GM06990 (cell line): ENCODE measurements at regions not wholly inside any gene's neighbourhood (a gene's known extent, or its start where the extent isn't known, plus 50 kb on each side); places are given as distances from the start of the nearest gene placed in this dataset.

Experiments used
- DNase-seq: peaks from one replicate; pipeline ENCODE4 v3.0.0-alpha.2; 2011; ENCODE audit not compliant: insufficient read length; ENCODE audit errors: extremely low read depth
- H3K27me3 ChIP-seq: replicated peaks from 2 replicates; pipeline ENCODE4 v1.6.0; 2011; ENCODE audit warnings: low read length; ENCODE audit not compliant: control insufficient read depth, insufficient read depth
- H3K36me3 ChIP-seq: 2 replicates; pipeline ENCODE4 v1.5.1; 2011; ENCODE audit warnings: low read length; ENCODE audit not compliant: control insufficient read depth, insufficient read depth
- H3K4me3 ChIP-seq: replicated peaks from 2 replicates; pipeline ENCODE4 v1.5.1; 2011; ENCODE audit warnings: low read depth, mild to moderate bottlenecking, control low read depth, low read length
- CTCF ChIP-seq: IDR thresholded peaks from 2 replicates; pipeline ENCODE4 v1.5.1; 2011; ENCODE audit warnings: low read length, control low read depth, mild to moderate bottlenecking, inconsistent platforms; ENCODE audit not compliant: insufficient read depth, poor library complexity, severe bottlenecking

- Histone ChIP-seq H3K36me3 (no peaks in the 10 kb centered on the region), H3K4me3 (no peak overlapping the region), H3K27me3 (peaks cover 1% of the 10 kb centered on the region; the same call in 1 of the 2 replicates)
- DNase-seq = no peak
- no peak for TF ChIP-seq CTCF
These were observed 114.6 kb downstream of the IER5 start for GRCh38 chr1:181202986-181203555.

GRCh38 chr1:181204530-181204929 is 116.0 kb downstream of the IER5 start:
- Histone ChIP-seq H3K36me3 (no peaks in the 10 kb centered on the region), H3K4me3 (no peak overlapping the region), H3K27me3 (peaks cover 1% of the 10 kb centered on the region; the same call in 1 of the 2 replicates)
- no peak for TF ChIP-seq CTCF
- DNase-seq = no peak

- TF ChIP-seq CTCF = no peak
- Histone ChIP-seq H3K27me3 (peaks cover 1% of the 10 kb centered on the region; the same call in 1 of the 2 replicates), H3K4me3 (no peak overlapping the region), H3K36me3 (no peaks in the 10 kb centered on the region)
- no peak for DNase-seq
These were observed 117.4 kb downstream of the IER5 start for GRCh38 chr1:181205901-181206300.

- DNase-seq = no peak
- Histone ChIP-seq H3K36me3 (no peaks in the 10 kb centered on the region), H3K4me3 (no peak overlapping the region), H3K27me3 (peaks cover 3% of the 10 kb centered on the region)
- no peak for TF ChIP-seq CTCF
These were observed 118.0 kb downstream of the IER5 start for GRCh38 chr1:181206513-181206912.

- DNase-seq = no peak
- Histone ChIP-seq H3K27me3 (peaks cover 3% of the 10 kb centered on the region), H3K4me3 (no peak overlapping the region), H3K36me3 (no peaks in the 10 kb centered on the region)
- no peak for TF ChIP-seq CTCF
These were observed 118.7 kb downstream of the IER5 start for GRCh38 chr1:181206979-181207790.
